Ishikawa (cell line): ENCODE measurements at regions not wholly inside any gene's neighbourhood (a gene's known extent, or its start where the extent isn't known, plus 50 kb on each side); places are given as distances from the start of the nearest gene placed in this dataset.

Experiments used
- CEBPB ChIP-seq: IDR thresholded peaks from 2 replicates; pipeline ENCODE4 v1.6.1; 2012
- RAD21 ChIP-seq: IDR thresholded peaks from 2 replicates; pipeline ENCODE4 v1.6.1; 2012; ENCODE audit warnings: low read depth
- REST ChIP-seq: IDR thresholded peaks from 2 replicates; pipeline ENCODE4 v1.6.1; 2012; ENCODE audit warnings: low read depth, mild to moderate bottlenecking
- ZBTB7A ChIP-seq: IDR thresholded peaks from 2 replicates; pipeline ENCODE4 v1.6.1; 2012; ENCODE audit warnings: low read depth
- TF ChIP-seq, protein P1 (sequence below): IDR thresholded peaks from 2 replicates; pipeline ENCODE4 v1.6.1; 2012

DNA sequence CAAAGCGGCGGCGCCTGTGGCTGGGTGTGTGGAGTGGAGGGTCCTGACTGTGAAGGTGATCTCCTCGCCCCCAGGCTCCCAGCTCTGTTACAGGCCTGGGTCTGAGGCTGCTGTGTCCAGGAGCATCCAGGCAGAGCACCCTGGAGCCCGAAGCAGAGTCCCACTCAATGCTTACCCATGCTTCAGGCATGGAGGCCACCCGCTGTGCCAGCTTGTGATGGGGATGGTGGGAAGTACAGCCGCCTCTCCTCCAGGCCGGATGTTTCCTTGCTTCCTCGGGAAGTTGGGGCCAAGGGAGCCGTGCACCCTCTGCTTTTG, 255.9 kb upstream of the IRX1 start:
- no peak for TF ChIP-seq REST
- TF ChIP-seq ZBTB7A, result no peak
- TF ChIP-seq CEBPB, result no peak
- TF ChIP-seq RAD21, result no peak
- TF ChIP-seq, protein P1, sequence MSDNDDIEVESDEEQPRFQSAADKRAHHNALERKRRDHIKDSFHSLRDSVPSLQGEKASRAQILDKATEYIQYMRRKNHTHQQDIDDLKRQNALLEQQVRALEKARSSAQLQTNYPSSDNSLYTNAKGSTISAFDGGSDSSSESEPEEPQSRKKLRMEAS, result no peak
